HEK293 (cell line): ENCODE measurements at regions not wholly inside any gene's neighbourhood (a gene's known extent, or its start where the extent isn't known, plus 50 kb on each side); places are given as distances from the start of the nearest gene placed in this dataset.

Experiments used
- CTCF ChIA-PET: fragments of 350-600 bp; formaldehyde crosslinking; extraction: SDS; loops from one replicate; lab custom pipeline; 2021; ENCODE audit warnings: antibody characterized with exemption; lab: Yijun Ruan, JAX
- POLR2A ChIA-PET: fragments of 300-600 bp; formaldehyde crosslinking; extraction: SDS; loops from one replicate; lab custom pipeline; 2020; ENCODE audit warnings: antibody characterized with exemption, inconsistent platforms; lab: Yijun Ruan, JAX
- H3K27ac ChIP-seq: fragments of 200-500 bp; sonication (Bioruptor generic); 2 replicates; pipeline ENCODE4 v1.5.1; 2014; ENCODE audit warnings: low read depth, low read length, control low read depth, inconsistent platforms; ENCODE audit errors: extremely low read depth
- H3K36me3 ChIP-seq, 2 experiments: fragments of 200-500 bp in 1 of 2; sonication (Bioruptor generic) in 1 of 2; 1 replicate in 1 of 2; 2 replicates in 1 of 2; pipeline ENCODE4 v1.5.1; 2014 to 2017; ENCODE audit warnings: inconsistent platforms in 2 of 2, low read length in 2 of 2; ENCODE audit not compliant: control insufficient read depth in 2 of 2, insufficient read depth in 1 of 2
- H3K4me1 ChIP-seq: fragments of 200-500 bp; sonication (Bioruptor generic); 2 replicates; pipeline ENCODE4 v1.5.1; 2014; ENCODE audit warnings: mild to moderate bottlenecking, low read length, inconsistent platforms; ENCODE audit not compliant: control insufficient read depth, insufficient read depth
- H3K4me3 ChIP-seq: 2 replicates; pipeline ENCODE4 v1.5.1; 2011; ENCODE audit warnings: low read depth, mild to moderate bottlenecking, control low read depth, low read length, moderate library complexity
- H3K9me3 ChIP-seq: fragments of 200-500 bp; sonication (Bioruptor generic); 2 replicates; pipeline ENCODE4 v1.5.1; 2014; ENCODE audit warnings: low read depth, low read length, inconsistent platforms; ENCODE audit not compliant: control insufficient read depth, insufficient read depth
- KLF9 ChIP-seq: fragments of 450-650 bp; formaldehyde crosslinking; IDR thresholded peaks from 2 replicates; pipeline ENCODE4 v1.5.1; 2016; ENCODE audit warnings: missing biosample characterization, missing genetic modification characterization, low read depth
- TRIM28 ChIP-seq: IDR thresholded peaks from 2 replicates; pipeline ENCODE4 v1.6.1; 2011; ENCODE audit warnings: low read length, control low read depth, borderline replicate concordance
- ZFP37 ChIP-seq: fragments of 450-650 bp; formaldehyde crosslinking; IDR thresholded peaks from 2 replicates; pipeline ENCODE4 v1.5.1; 2016; ENCODE audit warnings: missing biosample characterization, missing genetic modification characterization
- ZFP69B ChIP-seq: fragments of 450-650 bp; formaldehyde crosslinking; IDR thresholded peaks from 2 replicates; pipeline ENCODE4 v1.5.1; 2016; ENCODE audit warnings: missing biosample characterization, missing genetic modification characterization
- ZNF121 ChIP-seq: fragments of 450-650 bp; formaldehyde crosslinking; IDR thresholded peaks from 2 replicates; pipeline ENCODE4 v1.5.1; 2016; ENCODE audit warnings: missing biosample characterization, missing genetic modification characterization
- ZNF169 ChIP-seq: fragments of 450-650 bp; formaldehyde crosslinking; IDR thresholded peaks from 2 replicates; pipeline ENCODE4 v1.5.1; 2016; ENCODE audit warnings: missing biosample characterization, missing genetic modification characterization
- ZNF266 ChIP-seq: fragments of 450-650 bp; formaldehyde crosslinking; IDR thresholded peaks from 2 replicates; pipeline ENCODE4 v1.5.1; 2016; ENCODE audit warnings: missing biosample characterization, missing genetic modification characterization, low read depth
- ZNF335 ChIP-seq: fragments of 450-650 bp; formaldehyde crosslinking; conservative IDR thresholded peaks from 2 replicates; pipeline ENCODE4 v1.5.1; 2016; ENCODE audit warnings: missing biosample characterization, missing genetic modification characterization
- ZNF341 ChIP-seq: fragments of 450-650 bp; formaldehyde crosslinking; IDR thresholded peaks from 2 replicates; pipeline ENCODE4; 2016; ENCODE audit warnings: low read depth, missing biosample characterization, missing genetic modification characterization
- ZNF366 ChIP-seq: fragments of 450-650 bp; formaldehyde crosslinking; conservative IDR thresholded peaks from 2 replicates; pipeline ENCODE4 v1.5.1; 2016; ENCODE audit warnings: missing biosample characterization, missing genetic modification characterization
- ZNF426 ChIP-seq: fragments of 450-650 bp; formaldehyde crosslinking; IDR thresholded peaks from 2 replicates; pipeline ENCODE4 v1.5.1; 2017; ENCODE audit warnings: missing biosample characterization, missing genetic modification characterization, mild to moderate bottlenecking, inconsistent platforms, moderate library complexity
- ZNF677 ChIP-seq: fragments of 450-650 bp; IDR thresholded peaks from 2 replicates; pipeline ENCODE4 v1.5.0; 2018; ENCODE audit warnings: missing biosample characterization, mild to moderate bottlenecking, missing genetic modification characterization, moderate library complexity
- ZNF777 ChIP-seq: fragments of 450-650 bp; formaldehyde crosslinking; IDR thresholded peaks from 2 replicates; pipeline ENCODE4 v1.5.1; 2017; ENCODE audit warnings: missing biosample characterization, missing genetic modification characterization, borderline replicate concordance
- TF ChIP-seq, protein P1 (sequence below): fragments of 450-650 bp; formaldehyde crosslinking; IDR thresholded peaks from 2 replicates; pipeline ENCODE4 v1.5.1; 2017; ENCODE audit warnings: missing biosample characterization, missing genetic modification characterization
- TF ChIP-seq, protein P2 (sequence below): fragments of 450-650 bp; formaldehyde crosslinking; IDR thresholded peaks from 2 replicates; pipeline ENCODE4 v1.5.1; 2016; ENCODE audit warnings: missing biosample characterization, missing genetic modification characterization
- TF ChIP-seq, protein P3 (sequence below): fragments of 450-650 bp; formaldehyde crosslinking; conservative IDR thresholded peaks from 2 replicates; pipeline ENCODE4 v1.5.1; 2016; ENCODE audit warnings: low read depth, missing biosample characterization, missing genetic modification characterization
- TF ChIP-seq, protein P4 (sequence below): fragments of 450-650 bp; formaldehyde crosslinking; IDR thresholded peaks from 2 replicates; pipeline ENCODE4 v1.5.1; 2017; ENCODE audit warnings: missing biosample characterization, missing genetic modification characterization
- TF ChIP-seq, protein P5 (sequence below): fragments of 450-650 bp; formaldehyde crosslinking; IDR thresholded peaks from 2 replicates; pipeline ENCODE4 v1.5.1; 2016; ENCODE audit warnings: missing biosample characterization, missing genetic modification characterization, borderline replicate concordance
- TF ChIP-seq, protein P6 (sequence below): fragments of 450-650 bp; formaldehyde crosslinking; IDR thresholded peaks from 2 replicates; pipeline ENCODE4 v1.5.1; 2016; ENCODE audit warnings: missing biosample characterization, missing genetic modification characterization

DNA sequence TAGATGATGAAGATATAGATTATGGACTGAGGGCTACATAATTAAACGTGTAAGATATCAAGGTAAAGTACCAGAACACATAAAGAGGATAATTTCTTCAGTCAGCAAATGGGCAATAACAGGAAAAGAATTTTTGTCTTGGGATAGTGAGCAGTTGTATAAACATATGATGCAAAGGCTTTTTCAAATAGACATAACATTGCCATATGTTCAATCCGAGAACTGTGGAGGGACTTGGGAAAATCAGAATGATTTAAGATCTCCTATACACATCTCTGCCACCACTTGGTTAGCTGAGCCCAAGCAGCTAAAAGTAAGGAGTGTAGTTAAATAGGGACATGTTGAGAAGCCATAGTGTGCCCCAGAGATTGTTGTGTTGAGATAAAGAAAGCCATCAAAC, 287.6 kb upstream of the ZNF521 start:
- Histone ChIP-seq H3K4me3 (no peak overlapping the region), H3K9me3 (no peaks in the 10 kb centered on the region), H3K36me3 (no peaks in the 10 kb centered on the region), H3K27ac (no peak overlapping the region), H3K4me1 (no peaks in the 10 kb centered on the region)
- no peak for TF ChIP-seq ZNF366
- TF ChIP-seq ZNF266 (tag by site-specific recombination): no peak
- no peak for TF ChIP-seq TRIM28
- no peak for TF ChIP-seq ZNF341 (tag by site-specific recombination)
- TF ChIP-seq, protein P1, sequence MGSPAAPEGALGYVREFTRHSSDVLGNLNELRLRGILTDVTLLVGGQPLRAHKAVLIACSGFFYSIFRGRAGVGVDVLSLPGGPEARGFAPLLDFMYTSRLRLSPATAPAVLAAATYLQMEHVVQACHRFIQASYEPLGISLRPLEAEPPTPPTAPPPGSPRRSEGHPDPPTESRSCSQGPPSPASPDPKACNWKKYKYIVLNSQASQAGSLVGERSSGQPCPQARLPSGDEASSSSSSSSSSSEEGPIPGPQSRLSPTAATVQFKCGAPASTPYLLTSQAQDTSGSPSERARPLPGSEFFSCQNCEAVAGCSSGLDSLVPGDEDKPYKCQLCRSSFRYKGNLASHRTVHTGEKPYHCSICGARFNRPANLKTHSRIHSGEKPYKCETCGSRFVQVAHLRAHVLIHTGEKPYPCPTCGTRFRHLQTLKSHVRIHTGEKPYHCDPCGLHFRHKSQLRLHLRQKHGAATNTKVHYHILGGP (tag by site-specific recombination): no peak
- no peak for TF ChIP-seq ZFP69B (tag by site-specific recombination)
- no peak for TF ChIP-seq ZNF169 (tag by site-specific recombination)
- TF ChIP-seq, protein P2, sequence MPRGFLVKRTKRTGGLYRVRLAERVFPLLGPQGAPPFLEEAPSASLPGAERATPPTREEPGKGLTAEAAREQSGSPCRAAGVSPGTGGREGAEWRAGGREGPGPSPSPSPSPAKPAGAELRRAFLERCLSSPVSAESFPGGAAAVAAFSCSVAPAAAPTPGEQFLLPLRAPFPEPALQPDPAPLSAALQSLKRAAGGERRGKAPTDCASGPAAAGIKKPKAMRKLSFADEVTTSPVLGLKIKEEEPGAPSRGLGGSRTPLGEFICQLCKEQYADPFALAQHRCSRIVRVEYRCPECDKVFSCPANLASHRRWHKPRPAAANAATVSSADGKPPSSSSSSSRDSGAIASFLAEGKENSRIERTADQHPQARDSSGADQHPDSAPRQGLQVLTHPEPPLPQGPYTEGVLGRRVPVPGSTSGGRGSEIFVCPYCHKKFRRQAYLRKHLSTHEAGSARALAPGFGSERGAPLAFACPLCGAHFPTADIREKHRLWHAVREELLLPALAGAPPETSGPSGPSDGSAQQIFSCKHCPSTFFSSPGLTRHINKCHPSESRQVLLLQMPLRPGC: no peak
- TF ChIP-seq, protein P3, sequence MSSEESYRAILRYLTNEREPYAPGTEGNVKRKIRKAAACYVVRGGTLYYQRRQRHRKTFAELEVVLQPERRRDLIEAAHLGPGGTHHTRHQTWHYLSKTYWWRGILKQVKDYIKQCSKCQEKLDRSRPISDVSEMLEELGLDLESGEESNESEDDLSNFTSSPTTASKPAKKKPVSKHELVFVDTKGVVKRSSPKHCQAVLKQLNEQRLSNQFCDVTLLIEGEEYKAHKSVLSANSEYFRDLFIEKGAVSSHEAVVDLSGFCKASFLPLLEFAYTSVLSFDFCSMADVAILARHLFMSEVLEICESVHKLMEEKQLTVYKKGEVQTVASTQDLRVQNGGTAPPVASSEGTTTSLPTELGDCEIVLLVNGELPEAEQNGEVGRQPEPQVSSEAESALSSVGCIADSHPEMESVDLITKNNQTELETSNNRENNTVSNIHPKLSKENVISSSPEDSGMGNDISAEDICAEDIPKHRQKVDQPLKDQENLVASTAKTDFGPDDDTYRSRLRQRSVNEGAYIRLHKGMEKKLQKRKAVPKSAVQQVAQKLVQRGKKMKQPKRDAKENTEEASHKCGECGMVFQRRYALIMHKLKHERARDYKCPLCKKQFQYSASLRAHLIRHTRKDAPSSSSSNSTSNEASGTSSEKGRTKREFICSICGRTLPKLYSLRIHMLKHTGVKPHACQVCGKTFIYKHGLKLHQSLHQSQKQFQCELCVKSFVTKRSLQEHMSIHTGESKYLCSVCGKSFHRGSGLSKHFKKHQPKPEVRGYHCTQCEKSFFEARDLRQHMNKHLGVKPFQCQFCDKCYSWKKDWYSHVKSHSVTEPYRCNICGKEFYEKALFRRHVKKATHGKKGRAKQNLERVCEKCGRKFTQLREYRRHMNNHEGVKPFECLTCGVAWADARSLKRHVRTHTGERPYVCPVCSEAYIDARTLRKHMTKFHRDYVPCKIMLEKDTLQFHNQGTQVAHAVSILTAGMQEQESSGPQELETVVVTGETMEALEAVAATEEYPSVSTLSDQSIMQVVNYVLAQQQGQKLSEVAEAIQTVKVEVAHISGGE (tag by site-specific recombination): no peak
- TF ChIP-seq ZNF121: no peak
- TF ChIP-seq ZFP37: no peak
- TF ChIP-seq, protein P4, sequence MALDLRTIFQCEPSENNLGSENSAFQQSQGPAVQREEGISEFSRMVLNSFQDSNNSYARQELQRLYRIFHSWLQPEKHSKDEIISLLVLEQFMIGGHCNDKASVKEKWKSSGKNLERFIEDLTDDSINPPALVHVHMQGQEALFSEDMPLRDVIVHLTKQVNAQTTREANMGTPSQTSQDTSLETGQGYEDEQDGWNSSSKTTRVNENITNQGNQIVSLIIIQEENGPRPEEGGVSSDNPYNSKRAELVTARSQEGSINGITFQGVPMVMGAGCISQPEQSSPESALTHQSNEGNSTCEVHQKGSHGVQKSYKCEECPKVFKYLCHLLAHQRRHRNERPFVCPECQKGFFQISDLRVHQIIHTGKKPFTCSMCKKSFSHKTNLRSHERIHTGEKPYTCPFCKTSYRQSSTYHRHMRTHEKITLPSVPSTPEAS (tag by site-specific recombination): no peak
- no peak for TF ChIP-seq ZNF677 (tag by site-specific recombination)
- TF ChIP-seq KLF9 (tag by site-specific recombination): no peak
- no peak for TF ChIP-seq ZNF426 (tag by site-specific recombination)
- TF ChIP-seq, protein P5, sequence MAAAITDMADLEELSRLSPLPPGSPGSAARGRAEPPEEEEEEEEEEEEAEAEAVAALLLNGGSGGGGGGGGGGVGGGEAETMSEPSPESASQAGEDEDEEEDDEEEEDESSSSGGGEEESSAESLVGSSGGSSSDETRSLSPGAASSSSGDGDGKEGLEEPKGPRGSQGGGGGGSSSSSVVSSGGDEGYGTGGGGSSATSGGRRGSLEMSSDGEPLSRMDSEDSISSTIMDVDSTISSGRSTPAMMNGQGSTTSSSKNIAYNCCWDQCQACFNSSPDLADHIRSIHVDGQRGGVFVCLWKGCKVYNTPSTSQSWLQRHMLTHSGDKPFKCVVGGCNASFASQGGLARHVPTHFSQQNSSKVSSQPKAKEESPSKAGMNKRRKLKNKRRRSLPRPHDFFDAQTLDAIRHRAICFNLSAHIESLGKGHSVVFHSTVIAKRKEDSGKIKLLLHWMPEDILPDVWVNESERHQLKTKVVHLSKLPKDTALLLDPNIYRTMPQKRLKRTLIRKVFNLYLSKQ (tag by site-specific recombination): no peak
- TF ChIP-seq, protein P6, sequence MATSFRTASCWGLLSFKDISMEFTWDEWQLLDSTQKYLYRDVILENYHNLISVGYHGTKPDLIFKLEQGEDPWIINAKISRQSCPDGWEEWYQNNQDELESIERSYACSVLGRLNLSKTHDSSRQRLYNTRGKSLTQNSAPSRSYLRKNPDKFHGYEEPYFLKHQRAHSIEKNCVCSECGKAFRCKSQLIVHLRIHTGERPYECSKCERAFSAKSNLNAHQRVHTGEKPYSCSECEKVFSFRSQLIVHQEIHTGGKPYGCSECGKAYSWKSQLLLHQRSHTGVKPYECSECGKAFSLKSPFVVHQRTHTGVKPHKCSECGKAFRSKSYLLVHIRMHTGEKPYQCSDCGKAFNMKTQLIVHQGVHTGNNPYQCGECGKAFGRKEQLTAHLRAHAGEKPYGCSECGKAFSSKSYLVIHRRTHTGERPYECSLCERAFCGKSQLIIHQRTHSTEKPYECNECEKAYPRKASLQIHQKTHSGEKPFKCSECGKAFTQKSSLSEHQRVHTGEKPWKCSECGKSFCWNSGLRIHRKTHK (tag by site-specific recombination): no peak
- no peak for TF ChIP-seq ZNF777 (tag by site-specific recombination)
- TF ChIP-seq ZNF335 (tag by site-specific recombination): no peak
- ChIA-PET POLR2A (no interaction called here), CTCF (no interaction called here)
